A549 (cell line): ENCODE measurements at regions not wholly inside any gene's neighbourhood (a gene's known extent, or its start where the extent isn't known, plus 50 kb on each side); places are given as distances from the start of the nearest gene placed in this dataset.

Source experiments
- ATAC-seq, 2 experiments: fragments of 200-7000 bp in 1 of 2; fragments of >200 bp in 1 of 2; cut with Nextera tagmentation in 1 of 2; cut with Tn5 transposase in 1 of 2; 3 replicates each; pipeline versions ENCODE4 v1.8.0 to v1.9.1; 2018 to 2020; ENCODE audit warnings: mild to moderate bottlenecking in 1 of 2, moderate library complexity in 1 of 2
- CTCF ChIA-PET: fragments of 300-600 bp; sonication (Branson Sonifier 250); formaldehyde crosslinking; extraction: SDS; loops from one replicate; lab custom pipeline; 2021; ENCODE audit warnings: antibody characterized with exemption, inconsistent platforms; lab: Yijun Ruan, JAX
- POLR2A ChIA-PET: fragments of 350-600 bp; formaldehyde crosslinking; extraction: SDS; loops from one replicate; lab custom pipeline; 2021; ENCODE audit warnings: antibody characterized with exemption, inconsistent platforms; lab: Yijun Ruan, JAX
- DNase-seq, 2 experiments: peaks; one replicate each; pipeline versions ENCODE4 v3.0.0 to v3.0.0-alpha.2; 2011 to 2016; ENCODE audit warnings: low read depth in 1 of 2, low spot score in 1 of 2
- FAIRE-seq: peaks from 2 replicates; lab custom pipeline; 2011; peaks lifted over from hg19 to GRCh38; lab: Jason Lieb, UNC
- H3K27ac ChIP-seq, 2 experiments: fragments of >200 bp; sonication (Bioruptor Twin); formaldehyde crosslinking; 3 replicates each; pipeline ENCODE4 v1.5.1; 2016 to 2017
- H3K4me1 ChIP-seq: fragments of >200 bp; sonication (Bioruptor Twin); formaldehyde crosslinking; 3 replicates; pipeline ENCODE4 v1.6.1; 2016
- H3K4me2 ChIP-seq: fragments of >200 bp; sonication (Bioruptor Twin); formaldehyde crosslinking; 3 replicates; pipeline ENCODE4 v1.6.1; 2016
- H3K4me3 ChIP-seq: fragments of >200 bp; sonication (Bioruptor Twin); formaldehyde crosslinking; 3 replicates; pipeline ENCODE4 v1.5.1; 2016
- H3K9me3 ChIP-seq: fragments of >200 bp; sonication (Bioruptor Twin); formaldehyde crosslinking; 3 replicates; pipeline ENCODE4 v1.6.1; 2016
- CEBPB ChIP-seq, 2 experiments: fragments of >200 bp in 1 of 2; sonication (Bioruptor Twin) in 1 of 2; formaldehyde crosslinking in 1 of 2; IDR thresholded peaks; 2 replicates each; pipeline ENCODE4 v1.6.1; 2012 to 2016
- EHMT2 ChIP-seq: fragments of 200-600 bp; sonication (generic); IDR thresholded peaks from 2 replicates; pipeline ENCODE4 v1.6.1; 2016; ENCODE audit warnings: antibody characterized with exemption, low read depth, mild to moderate bottlenecking, moderate library complexity
- EP300 ChIP-seq, 2 experiments: fragments of >200 bp; sonication (Bioruptor Twin); formaldehyde crosslinking; IDR thresholded peaks; 2 replicates in 1 of 2; 3 replicates in 1 of 2; pipeline ENCODE4 v1.6.1; 2016 to 2017
- HEYL ChIP-seq: fragments of 250-450 bp; sonication (Bioruptor Pico); IDR thresholded peaks from 2 replicates; pipeline ENCODE4 v1.8.0; 2021; ENCODE audit warnings: mild to moderate bottlenecking, moderate library complexity
- HOXB13 ChIP-seq: fragments of 250-450 bp; sonication (Bioruptor Pico); IDR thresholded peaks from 2 replicates; pipeline ENCODE4 v1.5.0; 2020; ENCODE audit warnings: low read depth, mild to moderate bottlenecking, moderate library complexity
- JUN ChIP-seq, 2 experiments: fragments of >200 bp; sonication (Bioruptor Twin); formaldehyde crosslinking; IDR thresholded peaks; 2 replicates in 1 of 2; 3 replicates in 1 of 2; pipeline ENCODE4 v1.6.1; 2016 to 2017
- KDM5A ChIP-seq: fragments of 200-600 bp; sonication (generic); IDR thresholded peaks from 2 replicates; pipeline ENCODE4 v1.6.1; 2016; ENCODE audit warnings: antibody characterized with exemption, mild to moderate bottlenecking
- MAZ ChIP-seq: fragments of 150-350 bp; IDR thresholded peaks from 2 replicates; pipeline ENCODE4 v1.6.1; 2014; ENCODE audit warnings: antibody characterized with exemption, low read depth, low read length, borderline replicate concordance
- NFE2L2 ChIP-seq: fragments of 150-350 bp; conservative IDR thresholded peaks from 2 replicates; pipeline ENCODE4 v1.6.1; 2014; ENCODE audit warnings: low read length
- RNF2 ChIP-seq: fragments of 200-600 bp; sonication (generic); IDR thresholded peaks from 2 replicates; pipeline ENCODE4 v1.6.1; 2016; ENCODE audit warnings: low read depth, mild to moderate bottlenecking, antibody characterized with exemption, moderate library complexity, borderline replicate concordance
- TFCP2L1 ChIP-seq: fragments of 250-450 bp; sonication (Bioruptor Pico); IDR thresholded peaks from 2 replicates; pipeline ENCODE4 v1.5.0; 2021; ENCODE audit warnings: mild to moderate bottlenecking
- TP53 ChIP-seq: fragments of 250-450 bp; sonication (Bioruptor Pico); IDR thresholded peaks from 2 replicates; pipeline ENCODE4 v1.5.0; 2021; ENCODE audit warnings: mild to moderate bottlenecking, moderate library complexity
- ZNF302 ChIP-seq: fragments of 250-450 bp; sonication (Bioruptor Pico); IDR thresholded peaks from 2 replicates; pipeline ENCODE4 v1.9.0; 2021; ENCODE audit warnings: inconsistent platforms, mild to moderate bottlenecking, moderate library complexity
- WGBS: methylation state at CpG from one replicate; pipeline ENCODE4 v1.1.6; 2017; ENCODE audit errors: missing lambda C conversion rate; 5-methylcytosine and 5-hydroxymethylcytosine counted together
- TF ChIP-seq, protein P1 (sequence below): fragments of 200-600 bp; sonication (generic); IDR thresholded peaks from 2 replicates; pipeline ENCODE4 v1.6.1; 2016; ENCODE audit warnings: antibody characterized with exemption, mild to moderate bottlenecking, moderate library complexity
- TF ChIP-seq, protein P2 (sequence below): fragments of 250-450 bp; sonication (Bioruptor Pico); IDR thresholded peaks from 2 replicates; pipeline ENCODE4 v1.5.0; 2021; ENCODE audit warnings: mild to moderate bottlenecking, moderate library complexity, borderline replicate concordance
- TF ChIP-seq, protein P3 (sequence below): IDR thresholded peaks from 2 replicates; pipeline ENCODE4 v1.6.1; 2012; ENCODE audit warnings: low read depth, borderline replicate concordance

DNA sequence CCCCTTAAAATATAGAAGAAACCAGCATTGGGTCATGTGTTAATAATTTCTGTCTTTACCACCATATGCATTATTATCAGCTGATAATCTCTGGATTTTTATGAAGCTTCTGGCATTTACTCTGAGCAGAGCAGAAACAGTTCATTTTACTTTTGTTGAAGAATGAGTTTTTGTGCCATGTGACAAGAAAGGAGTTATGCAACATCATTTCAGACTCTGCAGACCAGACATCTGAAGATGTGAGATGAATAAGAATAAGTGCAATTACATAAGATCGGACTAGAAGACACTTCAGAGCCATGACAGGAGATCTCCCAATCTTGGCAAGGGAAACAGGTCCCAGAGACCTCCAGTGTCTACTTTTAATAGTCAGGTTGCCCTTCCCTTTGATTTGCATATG, 869.4 kb upstream of the VRK2 start (continued):
- TF ChIP-seq, protein P1, sequence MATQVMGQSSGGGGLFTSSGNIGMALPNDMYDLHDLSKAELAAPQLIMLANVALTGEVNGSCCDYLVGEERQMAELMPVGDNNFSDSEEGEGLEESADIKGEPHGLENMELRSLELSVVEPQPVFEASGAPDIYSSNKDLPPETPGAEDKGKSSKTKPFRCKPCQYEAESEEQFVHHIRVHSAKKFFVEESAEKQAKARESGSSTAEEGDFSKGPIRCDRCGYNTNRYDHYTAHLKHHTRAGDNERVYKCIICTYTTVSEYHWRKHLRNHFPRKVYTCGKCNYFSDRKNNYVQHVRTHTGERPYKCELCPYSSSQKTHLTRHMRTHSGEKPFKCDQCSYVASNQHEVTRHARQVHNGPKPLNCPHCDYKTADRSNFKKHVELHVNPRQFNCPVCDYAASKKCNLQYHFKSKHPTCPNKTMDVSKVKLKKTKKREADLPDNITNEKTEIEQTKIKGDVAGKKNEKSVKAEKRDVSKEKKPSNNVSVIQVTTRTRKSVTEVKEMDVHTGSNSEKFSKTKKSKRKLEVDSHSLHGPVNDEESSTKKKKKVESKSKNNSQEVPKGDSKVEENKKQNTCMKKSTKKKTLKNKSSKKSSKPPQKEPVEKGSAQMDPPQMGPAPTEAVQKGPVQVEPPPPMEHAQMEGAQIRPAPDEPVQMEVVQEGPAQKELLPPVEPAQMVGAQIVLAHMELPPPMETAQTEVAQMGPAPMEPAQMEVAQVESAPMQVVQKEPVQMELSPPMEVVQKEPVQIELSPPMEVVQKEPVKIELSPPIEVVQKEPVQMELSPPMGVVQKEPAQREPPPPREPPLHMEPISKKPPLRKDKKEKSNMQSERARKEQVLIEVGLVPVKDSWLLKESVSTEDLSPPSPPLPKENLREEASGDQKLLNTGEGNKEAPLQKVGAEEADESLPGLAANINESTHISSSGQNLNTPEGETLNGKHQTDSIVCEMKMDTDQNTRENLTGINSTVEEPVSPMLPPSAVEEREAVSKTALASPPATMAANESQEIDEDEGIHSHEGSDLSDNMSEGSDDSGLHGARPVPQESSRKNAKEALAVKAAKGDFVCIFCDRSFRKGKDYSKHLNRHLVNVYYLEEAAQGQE: no peak
- TF ChIP-seq CEBPB (IDR thresholded peaks at IDR 0.05) (no peak), TFCP2L1 (CRISPR knock-in tag) (no peak), NFE2L2 (no peak), MAZ (no peak)
- TF ChIP-seq, protein P2, sequence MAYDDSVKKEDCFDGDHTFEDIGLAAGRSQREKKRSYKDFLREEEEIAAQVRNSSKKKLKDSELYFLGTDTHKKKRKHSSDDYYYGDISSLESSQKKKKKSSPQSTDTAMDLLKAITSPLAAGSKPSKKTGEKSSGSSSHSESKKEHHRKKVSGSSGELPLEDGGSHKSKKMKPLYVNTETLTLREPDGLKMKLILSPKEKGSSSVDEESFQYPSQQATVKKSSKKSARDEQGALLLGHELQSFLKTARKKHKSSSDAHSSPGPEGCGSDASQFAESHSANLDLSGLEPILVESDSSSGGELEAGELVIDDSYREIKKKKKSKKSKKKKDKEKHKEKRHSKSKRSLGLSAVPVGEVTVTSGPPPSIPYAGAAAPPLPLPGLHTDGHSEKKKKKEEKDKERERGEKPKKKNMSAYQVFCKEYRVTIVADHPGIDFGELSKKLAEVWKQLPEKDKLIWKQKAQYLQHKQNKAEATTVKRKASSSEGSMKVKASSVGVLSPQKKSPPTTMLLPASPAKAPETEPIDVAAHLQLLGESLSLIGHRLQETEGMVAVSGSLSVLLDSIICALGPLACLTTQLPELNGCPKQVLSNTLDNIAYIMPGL: no peak

DNA sequence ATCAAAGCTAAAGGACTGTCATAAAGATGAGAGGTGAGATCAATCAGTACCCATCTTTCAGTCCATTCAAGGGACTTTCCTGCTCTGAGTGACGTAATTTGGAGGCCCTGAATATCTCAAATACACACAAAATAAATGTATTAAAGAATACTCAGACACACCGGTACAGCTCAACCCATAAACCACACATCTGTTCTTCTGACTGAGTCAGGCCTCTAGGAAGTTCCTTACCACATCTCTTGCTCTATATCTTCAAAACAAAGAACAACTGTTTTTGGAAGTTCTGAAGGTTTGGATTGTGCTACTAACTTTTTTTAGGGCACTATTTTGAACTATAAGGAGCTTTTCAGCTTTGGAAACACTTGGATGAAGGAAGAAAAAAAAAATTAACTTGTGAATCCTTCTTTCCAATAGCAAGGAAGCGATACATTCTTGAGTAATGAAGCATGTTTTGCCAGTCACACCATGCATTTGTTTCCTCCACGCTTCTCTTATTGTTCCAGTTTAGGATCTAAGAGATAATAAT, 866.5 kb upstream of the VRK2 start:
- 16% methylated on average over 4 of the region's 4 CpGs for WGBS
- peak; percentile 7 for FAIRE-seq
- no peak for TF ChIP-seq HEYL (CRISPR knock-in tag)
- TF ChIP-seq, protein P3, sequence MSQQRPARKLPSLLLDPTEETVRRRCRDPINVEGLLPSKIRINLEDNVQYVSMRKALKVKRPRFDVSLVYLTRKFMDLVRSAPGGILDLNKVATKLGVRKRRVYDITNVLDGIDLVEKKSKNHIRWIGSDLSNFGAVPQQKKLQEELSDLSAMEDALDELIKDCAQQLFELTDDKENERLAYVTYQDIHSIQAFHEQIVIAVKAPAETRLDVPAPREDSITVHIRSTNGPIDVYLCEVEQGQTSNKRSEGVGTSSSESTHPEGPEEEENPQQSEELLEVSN: no peak
- no peak for TF ChIP-seq TP53 (CRISPR knock-in tag)
- TF ChIP-seq HOXB13 (CRISPR knock-in tag): no peak
- no peak for TF ChIP-seq EHMT2
- TF ChIP-seq, protein P1: no peak
- TF ChIP-seq JUN (IDR thresholded peaks at IDR 0.05): no peak
- TF ChIP-seq NFE2L2: no peak
- TF ChIP-seq KDM5A: no peak
- TF ChIP-seq ZNF302 (CRISPR knock-in tag): no peak
- no peak for TF ChIP-seq EP300 (IDR thresholded peaks at IDR 0.05)
- no peak for TF ChIP-seq RNF2
- Histone ChIP-seq H3K9me3 (no peaks in the 10 kb centered on the region), H3K4me1 (peaks cover 6% of the 10 kb centered on the region; the same call in 2 of the 3 replicates), H3K4me2 (no peak overlapping the region), H3K27ac (no peak overlapping the region), H3K4me3 (no peak overlapping the region)
- CTCF ChIA-PET: no interaction called here
- ATAC-seq: no peak
- POLR2A ChIA-PET: no interaction called here
- DNase-seq: no peak
